Thyroid gland (tissue), 4 donors: ENCODE measurements at regions not wholly inside any gene's neighbourhood (a gene's known extent, or its start where the extent isn't known, plus 50 kb on each side); places are given as distances from the start of the nearest gene placed in this dataset.

ENCODE experiments used
- CTCF ChIP-seq, 6 experiments: fragments of 200-600 bp in 3 of 6; fragments of 450-650 bp in 3 of 6; sonication (generic) in 3 of 6; IDR thresholded peaks; one replicate each; pipeline ENCODE4 v1.5.1; 2016 to 2019; ENCODE audit warnings: antibody characterized with exemption in 6 of 6, mild to moderate bottlenecking in 2 of 6, inconsistent platforms in 1 of 6, moderate library complexity in 1 of 6
- POLR2A ChIP-seq, 2 donors: fragments of 450-650 bp; IDR thresholded peaks; one replicate each; pipeline ENCODE4 v1.6.1; 2017; ENCODE audit warnings: antibody characterized with exemption in 2 of 2, mild to moderate bottlenecking in 2 of 2, moderate library complexity in 1 of 2

GRCh38 chr6:141467881-141468280, 664.8 kb upstream of the GJE1 start:
- TF ChIP-seq POLR2A (IDR thresholded peaks at IDR 0.05) (no peak), CTCF (IDR thresholded peaks at IDR 0.05) (no peak)
